GM23338 (cell line): ENCODE measurements at regions not wholly inside any gene's neighbourhood (a gene's known extent, or its start where the extent isn't known, plus 50 kb on each side); places are given as distances from the start of the nearest gene placed in this dataset.
"Not testable (repeated sequence)": the region's sequence is repeated elsewhere in the genome, so short reads cannot be mapped to it uniquely, and the experiment has no call there.

ENCODE experiments used
- ATAC-seq: fragments of 200-7000 bp; cut with Tn5 transposase; 3 replicates; pipeline ENCODE4 v1.9.1; 2020
- DNase-seq: peaks from one replicate; pipeline ENCODE4 v3.0.0-alpha.2; 2015; ENCODE audit warnings: low spot score
- H2AFZ ChIP-seq: fragments of 200-600 bp; sonication (generic); 2 replicates; pipeline ENCODE4 v1.8.0; 2016; ENCODE audit warnings: antibody characterized with exemption, mild to moderate bottlenecking, moderate library complexity
- H3F3A ChIP-seq: fragments of 200-600 bp; sonication (generic); replicated peaks from 2 replicates; pipeline ENCODE4 v1.8.0; 2017; ENCODE audit warnings: antibody characterized with exemption, mixed run types, low read depth
- H3K27ac ChIP-seq: fragments of 200-600 bp; sonication (generic); 2 replicates; pipeline ENCODE4 v1.6.1; 2016; ENCODE audit warnings: low read depth
- H3K27me3 ChIP-seq: fragments of 200-600 bp; sonication (generic); 2 replicates; pipeline ENCODE4 v1.8.0; 2016; ENCODE audit warnings: mild to moderate bottlenecking, mixed run types, moderate library complexity; ENCODE audit not compliant: insufficient read depth
- H3K36me3 ChIP-seq: fragments of 200-600 bp; sonication (generic); 2 replicates; pipeline ENCODE4 v1.8.0; 2016; ENCODE audit warnings: mild to moderate bottlenecking; ENCODE audit not compliant: insufficient read depth
- H3K4me1 ChIP-seq: fragments of 200-600 bp; sonication (generic); 2 replicates; pipeline ENCODE4 v1.8.0; 2016; ENCODE audit warnings: mild to moderate bottlenecking, moderate library complexity; ENCODE audit not compliant: insufficient read depth
- H3K4me2 ChIP-seq: fragments of 200-600 bp; sonication (generic); 2 replicates; pipeline ENCODE4 v1.7.1; 2017; ENCODE audit warnings: mixed run types
- H3K4me3 ChIP-seq: fragments of 200-600 bp; sonication (generic); 2 replicates; pipeline ENCODE4 v1.6.1; 2016; ENCODE audit warnings: mixed run types
- H3K79me2 ChIP-seq: fragments of 200-600 bp; sonication (generic); replicated peaks from 2 replicates; pipeline ENCODE4 v1.8.0; 2017; ENCODE audit warnings: mild to moderate bottlenecking; ENCODE audit not compliant: insufficient read depth
- H3K9me2 ChIP-seq: fragments of 200-600 bp; sonication (generic); 2 replicates; pipeline ENCODE4 v1.8.0; 2017; ENCODE audit not compliant: insufficient read depth
- H4K20me1 ChIP-seq: fragments of 200-600 bp; sonication (generic); replicated peaks from 2 replicates; pipeline ENCODE4 v1.8.0; 2017; ENCODE audit warnings: mild to moderate bottlenecking; ENCODE audit not compliant: insufficient read depth
- H3K27ac Mint-ChIP-seq: 2 replicates; pipeline ENCODE4 v1.8.0; 2020; ENCODE audit warnings: inconsistent platforms, mild to moderate bottlenecking, moderate library complexity, mixed read lengths
- H3K27me3 Mint-ChIP-seq: 3 replicates; pipeline ENCODE4 v1.8.0; 2022; ENCODE audit warnings: low read depth, mild to moderate bottlenecking, moderate library complexity, mixed read lengths, inconsistent platforms; ENCODE audit not compliant: insufficient read depth, poor library complexity
- H3K36me3 Mint-ChIP-seq: 3 replicates; pipeline ENCODE4 v1.8.0; 2021; ENCODE audit warnings: low read depth, mild to moderate bottlenecking, inconsistent platforms, moderate library complexity, mixed read lengths
- H3K4me1 Mint-ChIP-seq: 3 replicates; pipeline ENCODE4 v1.8.0; 2020; ENCODE audit warnings: mild to moderate bottlenecking, inconsistent platforms, mixed read lengths
- H3K4me3 Mint-ChIP-seq: 3 replicates; pipeline ENCODE4 v1.8.0; 2021; ENCODE audit warnings: moderate library complexity, mild to moderate bottlenecking, inconsistent platforms, mixed read lengths
- H3K9me3 Mint-ChIP-seq: 3 replicates; pipeline ENCODE4 v1.8.0; 2020; ENCODE audit warnings: moderate library complexity, mild to moderate bottlenecking, inconsistent platforms, mixed read lengths
- EZH2 ChIP-seq: fragments of 200-600 bp; sonication (generic); IDR thresholded peaks from one replicate; pipeline ENCODE4 v1.8.0; 2017; ENCODE audit warnings: antibody characterized with exemption, mild to moderate bottlenecking, low read depth; ENCODE audit not compliant: unreplicated experiment
- JUNB ChIP-seq: IDR thresholded peaks from one replicate; pipeline ENCODE4 v1.6.1; 2016; ENCODE audit warnings: antibody characterized with exemption; ENCODE audit not compliant: unreplicated experiment
- POLR2AphosphoS5 ChIP-seq: IDR thresholded peaks from 2 replicates; pipeline ENCODE4 v1.6.1; 2016; ENCODE audit warnings: antibody characterized with exemption, low read depth
- STAT1 ChIP-seq: IDR thresholded peaks from one replicate; pipeline ENCODE4 v1.6.1; 2016; ENCODE audit warnings: antibody characterized with exemption; ENCODE audit not compliant: unreplicated experiment
- ZNF114 ChIP-seq: fragments of 250-450 bp; sonication (Bioruptor Pico); IDR thresholded peaks from 2 replicates; pipeline ENCODE4 v1.5.0; 2020; ENCODE audit warnings: mild to moderate bottlenecking, moderate library complexity
- ZNF331 ChIP-seq: fragments of 250-450 bp; sonication (Bioruptor Pico); IDR thresholded peaks from 2 replicates; pipeline ENCODE4 v1.5.0; 2020; ENCODE audit warnings: low read depth, mild to moderate bottlenecking, moderate library complexity
- TF ChIP-seq, protein P1 (sequence below): IDR thresholded peaks from 2 replicates; pipeline ENCODE4 v1.6.1; 2016; ENCODE audit warnings: antibody characterized with exemption
- TF ChIP-seq, protein P2 (sequence below): IDR thresholded peaks from one replicate; pipeline ENCODE4 v1.6.1; 2018; ENCODE audit warnings: antibody characterized with exemption; ENCODE audit not compliant: unreplicated experiment

DNA sequence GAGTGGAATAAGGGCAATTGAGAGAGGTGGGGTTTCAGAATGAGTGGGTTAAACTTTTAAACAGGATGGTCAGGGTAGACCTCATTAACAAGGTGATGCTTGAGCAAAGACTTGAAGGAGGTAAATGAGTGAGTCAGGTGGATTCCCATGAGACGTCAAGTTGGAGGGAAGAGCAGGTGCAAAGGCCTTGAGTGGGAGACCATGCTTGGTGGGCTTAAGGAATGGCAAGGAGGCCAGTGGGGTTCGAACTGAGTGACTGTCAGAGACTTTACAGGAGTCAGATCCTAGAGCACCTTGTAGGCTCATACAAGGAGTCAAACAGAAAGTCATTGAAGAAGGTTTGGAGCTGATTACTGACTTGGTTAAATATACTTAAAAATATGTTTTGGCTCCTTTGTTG, 284.1 kb downstream of the CYRIA start:
- Histone ChIP-seq H2AFZ (no peak overlapping the region), H3K36me3 (no peaks in the 10 kb centered on the region), H3K4me3 (no peak overlapping the region), H4K20me1 (no peaks in the 10 kb centered on the region), H3K4me2 (no peak overlapping the region), H3K9me2 (peaks cover 7% of the 10 kb centered on the region; the same call in 1 of the 2 replicates), H3K27ac (no peak overlapping the region), H3K27me3 (no peaks in the 10 kb centered on the region), H3K79me2 (no peaks in the 10 kb centered on the region), H3F3A (no peaks in the 10 kb centered on the region), H3K4me1 (no peaks in the 10 kb centered on the region)
- no peak for TF ChIP-seq JUNB
- no peak for TF ChIP-seq ZNF331 (CRISPR knock-in tag)
- TF ChIP-seq, protein P1, sequence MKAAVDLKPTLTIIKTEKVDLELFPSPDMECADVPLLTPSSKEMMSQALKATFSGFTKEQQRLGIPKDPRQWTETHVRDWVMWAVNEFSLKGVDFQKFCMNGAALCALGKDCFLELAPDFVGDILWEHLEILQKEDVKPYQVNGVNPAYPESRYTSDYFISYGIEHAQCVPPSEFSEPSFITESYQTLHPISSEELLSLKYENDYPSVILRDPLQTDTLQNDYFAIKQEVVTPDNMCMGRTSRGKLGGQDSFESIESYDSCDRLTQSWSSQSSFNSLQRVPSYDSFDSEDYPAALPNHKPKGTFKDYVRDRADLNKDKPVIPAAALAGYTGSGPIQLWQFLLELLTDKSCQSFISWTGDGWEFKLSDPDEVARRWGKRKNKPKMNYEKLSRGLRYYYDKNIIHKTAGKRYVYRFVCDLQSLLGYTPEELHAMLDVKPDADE = no peak
- no peak for TF ChIP-seq EZH2
- TF ChIP-seq STAT1 = no peak
- TF ChIP-seq, protein P2, sequence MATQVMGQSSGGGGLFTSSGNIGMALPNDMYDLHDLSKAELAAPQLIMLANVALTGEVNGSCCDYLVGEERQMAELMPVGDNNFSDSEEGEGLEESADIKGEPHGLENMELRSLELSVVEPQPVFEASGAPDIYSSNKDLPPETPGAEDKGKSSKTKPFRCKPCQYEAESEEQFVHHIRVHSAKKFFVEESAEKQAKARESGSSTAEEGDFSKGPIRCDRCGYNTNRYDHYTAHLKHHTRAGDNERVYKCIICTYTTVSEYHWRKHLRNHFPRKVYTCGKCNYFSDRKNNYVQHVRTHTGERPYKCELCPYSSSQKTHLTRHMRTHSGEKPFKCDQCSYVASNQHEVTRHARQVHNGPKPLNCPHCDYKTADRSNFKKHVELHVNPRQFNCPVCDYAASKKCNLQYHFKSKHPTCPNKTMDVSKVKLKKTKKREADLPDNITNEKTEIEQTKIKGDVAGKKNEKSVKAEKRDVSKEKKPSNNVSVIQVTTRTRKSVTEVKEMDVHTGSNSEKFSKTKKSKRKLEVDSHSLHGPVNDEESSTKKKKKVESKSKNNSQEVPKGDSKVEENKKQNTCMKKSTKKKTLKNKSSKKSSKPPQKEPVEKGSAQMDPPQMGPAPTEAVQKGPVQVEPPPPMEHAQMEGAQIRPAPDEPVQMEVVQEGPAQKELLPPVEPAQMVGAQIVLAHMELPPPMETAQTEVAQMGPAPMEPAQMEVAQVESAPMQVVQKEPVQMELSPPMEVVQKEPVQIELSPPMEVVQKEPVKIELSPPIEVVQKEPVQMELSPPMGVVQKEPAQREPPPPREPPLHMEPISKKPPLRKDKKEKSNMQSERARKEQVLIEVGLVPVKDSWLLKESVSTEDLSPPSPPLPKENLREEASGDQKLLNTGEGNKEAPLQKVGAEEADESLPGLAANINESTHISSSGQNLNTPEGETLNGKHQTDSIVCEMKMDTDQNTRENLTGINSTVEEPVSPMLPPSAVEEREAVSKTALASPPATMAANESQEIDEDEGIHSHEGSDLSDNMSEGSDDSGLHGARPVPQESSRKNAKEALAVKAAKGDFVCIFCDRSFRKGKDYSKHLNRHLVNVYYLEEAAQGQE = no peak
- no peak for TF ChIP-seq ZNF114 (CRISPR knock-in tag)
- TF ChIP-seq POLR2AphosphoS5 = no peak
- ATAC-seq (no peak), DNase-seq (no peak)
- no peak overlapping the region for H3K4me3 Mint-ChIP-seq
- H3K9me3 Mint-ChIP-seq = no peaks in the 10 kb centered on the region
- peaks cover 5% of the 10 kb centered on the region; the same call in 2 of the 3 replicates for H3K4me1 Mint-ChIP-seq
- no peak overlapping the region for H3K27ac Mint-ChIP-seq
- H3K27me3 Mint-ChIP-seq = no peaks in the 10 kb centered on the region
- H3K36me3 Mint-ChIP-seq = no peaks in the 10 kb centered on the region

DNA sequence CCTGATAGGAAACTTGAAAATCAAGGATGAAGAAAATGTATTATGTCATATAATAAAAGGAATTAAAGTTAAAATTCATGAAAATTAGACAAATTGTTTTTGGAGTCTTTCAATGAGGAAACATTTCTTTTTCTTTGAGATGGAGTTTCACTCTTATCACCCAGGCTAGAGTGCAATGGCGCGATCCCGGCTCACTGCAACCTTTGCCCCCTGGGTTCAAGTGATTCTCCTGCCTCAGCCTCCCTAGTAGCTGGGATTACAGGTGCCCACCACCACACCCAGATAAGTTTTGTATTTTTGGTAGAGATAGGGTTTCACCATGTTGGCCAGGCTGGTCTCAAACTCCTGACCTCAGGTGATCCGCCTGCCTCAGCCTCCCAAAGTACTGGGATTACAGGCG, 285.7 kb downstream of the CYRIA start:
- H3K4me2 ChIP-seq, H3K27ac Mint-ChIP-seq, H3K4me1 ChIP-seq, H2AFZ ChIP-seq, H3K4me3 ChIP-seq, H3K4me3 Mint-ChIP-seq, H4K20me1 ChIP-seq, H3K4me1 Mint-ChIP-seq, ATAC-seq, H3F3A ChIP-seq, H3K9me3 Mint-ChIP-seq, H3K27ac ChIP-seq, H3K27me3 ChIP-seq, H3K9me2 ChIP-seq, H3K79me2 ChIP-seq, H3K36me3 Mint-ChIP-seq, DNase-seq, H3K36me3 ChIP-seq, H3K27me3 Mint-ChIP-seq: not testable (repeated sequence)

DNA sequence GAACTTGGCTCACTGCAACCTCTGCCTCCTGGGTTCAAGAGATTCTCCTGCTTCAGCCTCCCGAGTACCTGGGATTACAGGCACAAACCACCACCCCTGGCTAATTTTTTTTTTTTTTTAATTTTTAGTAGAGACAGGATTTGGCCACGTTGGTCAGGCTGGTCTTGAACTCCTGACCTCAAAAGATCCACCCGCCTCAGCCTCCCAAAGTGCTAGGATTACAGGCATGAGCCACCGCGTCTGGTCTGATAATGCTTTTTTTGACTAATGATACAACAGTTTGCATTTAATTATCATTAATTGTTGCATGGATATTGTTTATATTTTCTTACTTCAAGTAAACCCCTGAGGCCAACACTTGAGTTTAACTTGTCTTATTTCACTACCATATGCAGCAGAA, 286.6 kb downstream of the CYRIA start:
- H3K27ac Mint-ChIP-seq, H3F3A ChIP-seq: not testable (repeated sequence)

More for the DNA sequence above, 286.6 kb downstream of the CYRIA start:
- not testable (repeated sequence) for H3K36me3 Mint-ChIP-seq, DNase-seq, H3K27me3 Mint-ChIP-seq, H3K4me3 Mint-ChIP-seq, ATAC-seq, H3K79me2 ChIP-seq, H3K4me1 ChIP-seq, H3K9me2 ChIP-seq, H3K27me3 ChIP-seq, H3K4me2 ChIP-seq, H3K27ac ChIP-seq, H2AFZ ChIP-seq, H3K4me1 Mint-ChIP-seq, H3K9me3 Mint-ChIP-seq, H3K4me3 ChIP-seq, H3K36me3 ChIP-seq, H4K20me1 ChIP-seq
